ENCODE measurements at regions not wholly inside any gene's neighbourhood (a gene's known extent, or its start where the extent isn't known, plus 50 kb on each side); places are given as distances from the start of the nearest gene placed in this dataset.

GRCh38 chr10:78896159-78896928, 172.4 kb upstream of the ZMIZ1 start:
- TF ChIP-seq USF1 (IDR thresholded peaks at IDR 0.05) (no peak), FOXM1 (IDR thresholded peaks at IDR 0.05; ENCODE audit: borderline replicate concordance, low read depth) (no peak), MAX (IDR thresholded peaks at IDR 0.05) (no peak), CREB1 (IDR thresholded peaks at IDR 0.05; ENCODE audit: low read depth) (no peak), REST (IDR thresholded peaks at IDR 0.05; ENCODE audit: low read depth) (no peak), RAD21 (IDR thresholded peaks at IDR 0.05; ENCODE audit: low read depth) (no peak), ZBTB7A (IDR thresholded peaks at IDR 0.05; ENCODE audit: low read depth) (no peak), TCF12 (IDR thresholded peaks at IDR 0.05; ENCODE audit: low read depth) (no peak), TAF1 (IDR thresholded peaks at IDR 0.05; ENCODE audit: low read depth) (no peak)

GRCh38 chr10:78898341-78899097, 170.2 kb upstream of the ZMIZ1 start:
- no peak for TF ChIP-seq NFIC (IDR thresholded peaks at IDR 0.05)
- TF ChIP-seq MAX (IDR thresholded peaks at IDR 0.05) = no peak
- no peak for TF ChIP-seq TAF1 (IDR thresholded peaks at IDR 0.05; ENCODE audit: low read depth)
- no peak for TF ChIP-seq FOXM1 (IDR thresholded peaks at IDR 0.05; ENCODE audit: borderline replicate concordance, low read depth)

- TF ChIP-seq TCF12 (IDR thresholded peaks at IDR 0.05; ENCODE audit: low read depth) (no peak), TEAD4 (IDR thresholded peaks at IDR 0.05) (no peak), CEBPB (IDR thresholded peaks at IDR 0.05) (no peak), EP300 (IDR thresholded peaks at IDR 0.05; ENCODE audit: borderline replicate concordance) (no peak), EGR1 (IDR thresholded peaks at IDR 0.05) (no peak), NFIC (IDR thresholded peaks at IDR 0.05) (0 out of 2 replicates have a peak, but pooled peaks have one; percentile 13)
Observed at GRCh38 chr10:78899098-78899754, 169.5 kb upstream of the ZMIZ1 start.

- no peak for TF ChIP-seq TAF1 (IDR thresholded peaks at IDR 0.05; ENCODE audit: low read depth)
- TF ChIP-seq ZBTB7A (IDR thresholded peaks at IDR 0.05; ENCODE audit: low read depth) = peak; percentile 36; the same call in 1 of the 2 replicates
Observed at GRCh38 chr10:78899996-78900714, 168.6 kb upstream of the ZMIZ1 start.

- TF ChIP-seq USF1 (IDR thresholded peaks at IDR 0.05) (no peak), ZBTB7A (IDR thresholded peaks at IDR 0.05; ENCODE audit: low read depth) (no peak; the same call in 1 of the 2 replicates), NFIC (IDR thresholded peaks at IDR 0.05) (no peak), EP300 (IDR thresholded peaks at IDR 0.05; ENCODE audit: borderline replicate concordance) (no peak), REST (IDR thresholded peaks at IDR 0.05; ENCODE audit: low read depth) (no peak), FOXM1 (IDR thresholded peaks at IDR 0.05; ENCODE audit: borderline replicate concordance, low read depth) (no peak), RAD21 (IDR thresholded peaks at IDR 0.05; ENCODE audit: low read depth) (no peak)
Observed at GRCh38 chr10:78900715-78901430, 167.9 kb upstream of the ZMIZ1 start.

Data from Ishikawa (cell line).